ENCODE measurements at regions not wholly inside any gene's neighbourhood (a gene's known extent, or its start where the extent isn't known, plus 50 kb on each side); places are given as distances from the start of the nearest gene placed in this dataset.

DNA sequence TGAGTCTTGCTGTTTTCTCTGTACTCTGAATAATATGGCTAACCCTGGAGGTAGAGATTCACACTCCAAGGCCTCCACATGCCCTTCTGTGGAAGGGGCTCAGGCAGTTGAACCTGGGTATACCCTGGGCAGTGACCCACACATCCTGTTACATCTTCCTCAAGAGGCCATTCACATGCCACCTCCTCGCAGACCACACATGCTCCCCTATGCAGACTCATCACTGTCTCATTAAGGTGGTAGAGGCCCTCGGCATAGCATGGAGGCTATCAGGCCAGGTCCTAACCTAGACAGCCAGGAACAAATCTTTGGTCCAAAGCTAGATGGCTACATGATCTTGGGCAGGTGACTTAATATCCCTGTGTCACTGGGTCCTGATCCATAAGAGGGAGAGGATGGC lies 363.9 kb upstream of the ZNF507 start:
- no peak overlapping the region for H2AK5ac ChIP-seq (ENCODE audit: low read length)
- no peak overlapping the region for H3K14ac ChIP-seq (ENCODE audit: low read length)
- no peak overlapping the region for H3K4me3 ChIP-seq (ENCODE audit: low read depth, low read length)
- peaks cover 12% of the 10 kb centered on the region for H3K9me3 ChIP-seq (ENCODE audit: insufficient read depth, low read depth, low read length)
- H3K23ac ChIP-seq (ENCODE audit: low read length) = no peak overlapping the region
- no peak overlapping the region for H4K12ac ChIP-seq (ENCODE audit: low read depth, low read length)
- H2AFZ ChIP-seq (ENCODE audit: insufficient read depth, low read length, poor library complexity) = no peak overlapping the region
- H3K79me2 ChIP-seq (ENCODE audit: control insufficient read depth, insufficient read depth, low read length, poor library complexity) = no peaks in the 10 kb centered on the region
- WGBS (ENCODE audit: extremely low coverage, insufficient coverage, insufficient read length) = no CpG with 5 or more reads among the region's 2 CpGs
- H3K4ac ChIP-seq (ENCODE audit: low read depth, low read length) = no peak overlapping the region
- no peak overlapping the region for H3K4me2 ChIP-seq (ENCODE audit: low read length)
- no peak overlapping the region for H3K27ac ChIP-seq (ENCODE audit: low read depth, low read length)
- H3K9ac ChIP-seq (ENCODE audit: low read length) = no peak overlapping the region
- no peaks in the 10 kb centered on the region for H3K4me1 ChIP-seq (ENCODE audit: control insufficient read depth in 1 of 2, insufficient read depth in 2 of 2, low read length in 2 of 2)
- H4K91ac ChIP-seq (ENCODE audit: low read depth, low read length) = no peak overlapping the region
- no peak overlapping the region for H2BK12ac ChIP-seq (ENCODE audit: low read length)
- no peak overlapping the region for H2BK5ac ChIP-seq (ENCODE audit: low read depth, low read length, poor library complexity)
- H3K36me3 ChIP-seq (ENCODE audit: control insufficient read depth in 1 of 2, insufficient read depth in 2 of 2, low read length in 2 of 2) = no peaks in the 10 kb centered on the region
- no peaks in the 10 kb centered on the region for H3K27me3 ChIP-seq (ENCODE audit: insufficient read depth, low read length)
- no peak overlapping the region for H2BK120ac ChIP-seq (ENCODE audit: insufficient read depth, low read length, poor library complexity)
- no peak for DNase-seq
- H4K8ac ChIP-seq (ENCODE audit: low read depth, low read length) = no peak overlapping the region
- H3K18ac ChIP-seq (ENCODE audit: low read length) = no peak overlapping the region
- H3K79me1 ChIP-seq (ENCODE audit: low read length) = no peaks in the 10 kb centered on the region

DNA sequence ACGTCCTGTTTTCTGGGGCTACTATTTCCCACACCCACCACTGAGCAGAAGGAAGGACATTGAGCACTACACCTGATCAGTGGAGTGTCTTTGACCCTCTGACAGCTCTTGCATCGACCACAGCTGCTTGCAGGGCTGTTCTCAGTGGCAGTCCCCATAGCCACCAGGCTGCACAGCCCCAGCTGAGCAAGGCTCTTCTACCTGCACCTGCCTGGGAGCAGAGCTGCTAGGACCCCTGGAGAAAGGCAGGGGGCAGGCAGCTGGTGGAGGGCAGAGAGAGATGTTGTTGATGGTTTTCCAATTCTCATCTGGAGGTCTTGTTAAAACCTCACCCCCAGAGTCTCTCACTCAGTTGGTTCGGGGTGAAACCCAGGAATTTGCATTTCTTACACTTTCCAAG lies 361.8 kb upstream of the ZNF507 start:
- no peak overlapping the region for H2AK5ac ChIP-seq (ENCODE audit: low read length)
- no peak overlapping the region for H3K14ac ChIP-seq (ENCODE audit: low read length)
- H2AFZ ChIP-seq (ENCODE audit: insufficient read depth, low read length, poor library complexity) = no peak overlapping the region
- H4K91ac ChIP-seq (ENCODE audit: low read depth, low read length) = no peak overlapping the region
- no peak overlapping the region for H3K27ac ChIP-seq (ENCODE audit: low read depth, low read length)
- H2BK120ac ChIP-seq (ENCODE audit: insufficient read depth, low read length, poor library complexity) = no peak overlapping the region
- no peaks in the 10 kb centered on the region for H3K79me2 ChIP-seq (ENCODE audit: control insufficient read depth, insufficient read depth, low read length, poor library complexity)
- H3K23ac ChIP-seq (ENCODE audit: low read length) = no peak overlapping the region
- no peaks in the 10 kb centered on the region for H3K4me1 ChIP-seq (ENCODE audit: control insufficient read depth in 1 of 2, insufficient read depth in 2 of 2, low read length in 2 of 2)
- H2BK5ac ChIP-seq (ENCODE audit: low read depth, low read length, poor library complexity) = no peak overlapping the region
- H3K27me3 ChIP-seq (ENCODE audit: insufficient read depth, low read length) = no peaks in the 10 kb centered on the region
- H3K18ac ChIP-seq (ENCODE audit: low read length) = no peak overlapping the region
- no peak overlapping the region for H3K4ac ChIP-seq (ENCODE audit: low read depth, low read length)
- H4K12ac ChIP-seq (ENCODE audit: low read depth, low read length) = no peak overlapping the region
- WGBS (ENCODE audit: extremely low coverage, insufficient coverage, insufficient read length) = no CpG with 5 or more reads among the region's 3 CpGs
- DNase-seq = no peak
- H3K79me1 ChIP-seq (ENCODE audit: low read length) = no peaks in the 10 kb centered on the region
- peaks cover 14% of the 10 kb centered on the region for H3K9me3 ChIP-seq (ENCODE audit: insufficient read depth, low read depth, low read length)
- H2BK12ac ChIP-seq (ENCODE audit: low read length) = no peak overlapping the region
- H3K4me2 ChIP-seq (ENCODE audit: low read length) = no peak overlapping the region
- H4K8ac ChIP-seq (ENCODE audit: low read depth, low read length) = no peak overlapping the region
- no peaks in the 10 kb centered on the region for H3K36me3 ChIP-seq (ENCODE audit: control insufficient read depth in 1 of 2, insufficient read depth in 2 of 2, low read length in 2 of 2)
- no peak overlapping the region for H3K4me3 ChIP-seq (ENCODE audit: low read depth, low read length)
- no peak overlapping the region for H3K9ac ChIP-seq (ENCODE audit: low read length)

DNA sequence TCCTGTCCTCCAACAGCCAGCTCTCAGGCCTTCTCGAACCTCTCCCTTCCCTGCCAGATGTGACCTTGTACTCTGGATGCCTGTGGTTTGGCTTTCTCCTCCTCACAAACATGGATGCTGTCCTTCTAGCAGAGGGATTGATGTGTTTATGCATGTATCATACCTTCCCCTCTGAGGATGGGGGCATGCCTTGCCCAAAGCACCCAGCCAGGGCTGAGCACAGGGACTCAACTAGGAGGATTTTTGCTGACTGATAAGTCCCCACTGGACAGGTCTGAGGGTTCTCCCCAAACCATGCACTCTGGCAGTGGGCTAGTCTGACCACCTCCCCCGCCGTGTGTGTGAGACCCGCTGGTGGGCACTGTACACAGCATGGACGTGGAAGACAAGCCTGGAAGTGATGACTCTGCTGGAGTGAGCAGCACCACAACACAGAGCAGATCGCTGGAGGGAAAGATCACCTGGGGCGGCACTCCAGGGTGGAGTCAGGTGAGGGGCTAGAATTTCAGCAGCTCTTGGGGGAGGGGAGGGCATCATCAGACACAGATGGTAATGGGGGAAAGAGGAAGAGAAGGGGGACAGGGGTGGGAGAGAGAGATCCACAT lies 360.3 kb upstream of the ZNF507 start:
- no peak overlapping the region for H2AFZ ChIP-seq (ENCODE audit: insufficient read depth, low read length, poor library complexity)
- H3K23ac ChIP-seq (ENCODE audit: low read length) = no peak overlapping the region
- no peaks in the 10 kb centered on the region for H3K27me3 ChIP-seq (ENCODE audit: insufficient read depth, low read length)
- WGBS (ENCODE audit: extremely low coverage, insufficient coverage, insufficient read length) = no CpG with 5 or more reads among the region's 7 CpGs
- no peaks in the 10 kb centered on the region for H3K79me1 ChIP-seq (ENCODE audit: low read length)
- H2AK5ac ChIP-seq (ENCODE audit: low read length) = no peak overlapping the region
- H3K27ac ChIP-seq (ENCODE audit: low read depth, low read length) = no peak overlapping the region
- no peak overlapping the region for H3K4ac ChIP-seq (ENCODE audit: low read depth, low read length)
- H3K18ac ChIP-seq (ENCODE audit: low read length) = no peak overlapping the region
- H3K79me2 ChIP-seq (ENCODE audit: control insufficient read depth, insufficient read depth, low read length, poor library complexity) = no peaks in the 10 kb centered on the region
- H3K36me3 ChIP-seq (ENCODE audit: control insufficient read depth in 1 of 2, insufficient read depth in 2 of 2, low read length in 2 of 2) = no peaks in the 10 kb centered on the region
- no peaks in the 10 kb centered on the region for H3K4me1 ChIP-seq (ENCODE audit: control insufficient read depth in 1 of 2, insufficient read depth in 2 of 2, low read length in 2 of 2)
- no peak overlapping the region for H4K8ac ChIP-seq (ENCODE audit: low read depth, low read length)
- H3K14ac ChIP-seq (ENCODE audit: low read length) = no peak overlapping the region
- H4K91ac ChIP-seq (ENCODE audit: low read depth, low read length) = no peak overlapping the region
- peaks cover 14% of the 10 kb centered on the region for H3K9me3 ChIP-seq (ENCODE audit: insufficient read depth, low read depth, low read length)
- H3K4me3 ChIP-seq (ENCODE audit: low read depth, low read length) = peak overlapping the region; percentile 18
- no peak overlapping the region for H2BK12ac ChIP-seq (ENCODE audit: low read length)
- H2BK120ac ChIP-seq (ENCODE audit: insufficient read depth, low read length, poor library complexity) = no peak overlapping the region
- no peak overlapping the region for H3K4me2 ChIP-seq (ENCODE audit: low read length)
- DNase-seq = no peak
- no peak overlapping the region for H4K12ac ChIP-seq (ENCODE audit: low read depth, low read length)
- H2BK5ac ChIP-seq (ENCODE audit: low read depth, low read length, poor library complexity) = no peak overlapping the region
- H3K9ac ChIP-seq (ENCODE audit: low read length) = no peak overlapping the region

DNA sequence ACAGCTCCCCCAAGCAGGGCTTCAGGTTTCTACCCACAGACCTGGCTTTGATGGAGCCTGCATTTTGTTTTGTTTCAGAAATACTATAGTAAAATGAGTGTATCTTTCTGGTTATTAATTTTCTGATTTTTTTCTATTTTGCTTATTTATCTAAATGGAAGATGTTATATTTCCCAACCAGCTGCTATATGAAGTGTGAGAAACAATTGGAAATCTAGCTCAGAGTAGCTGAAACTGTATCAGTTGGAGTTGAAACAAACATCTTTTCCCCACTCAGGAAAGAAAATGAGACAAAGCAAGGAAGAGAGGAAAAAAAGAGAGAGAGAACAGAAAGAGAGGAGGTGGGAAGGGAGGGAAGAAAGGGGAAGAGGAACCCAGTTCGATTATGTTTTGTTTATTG lies 358.5 kb upstream of the ZNF507 start:
- no peak overlapping the region for H2AFZ ChIP-seq (ENCODE audit: insufficient read depth, low read length, poor library complexity)
- no peak overlapping the region for H3K23ac ChIP-seq (ENCODE audit: low read length)
- WGBS (ENCODE audit: extremely low coverage, insufficient coverage, insufficient read length) = no CpG with 5 or more reads among the region's 1 CpG
- no peak overlapping the region for H3K27ac ChIP-seq (ENCODE audit: low read depth, low read length)
- no peak overlapping the region for H4K91ac ChIP-seq (ENCODE audit: low read depth, low read length)
- no peaks in the 10 kb centered on the region for H3K79me1 ChIP-seq (ENCODE audit: low read length)
- H3K36me3 ChIP-seq (ENCODE audit: control insufficient read depth in 1 of 2, insufficient read depth in 2 of 2, low read length in 2 of 2) = no peaks in the 10 kb centered on the region
- no peak overlapping the region for H2BK12ac ChIP-seq (ENCODE audit: low read length)
- no peak overlapping the region for H3K14ac ChIP-seq (ENCODE audit: low read length)
- no peak overlapping the region for H4K8ac ChIP-seq (ENCODE audit: low read depth, low read length)
- H2BK120ac ChIP-seq (ENCODE audit: insufficient read depth, low read length, poor library complexity) = no peak overlapping the region
- DNase-seq = no peak
- H4K12ac ChIP-seq (ENCODE audit: low read depth, low read length) = no peak overlapping the region
- no peak overlapping the region for H2AK5ac ChIP-seq (ENCODE audit: low read length)
- no peaks in the 10 kb centered on the region for H3K79me2 ChIP-seq (ENCODE audit: control insufficient read depth, insufficient read depth, low read length, poor library complexity)
- H3K9me3 ChIP-seq (ENCODE audit: insufficient read depth, low read depth, low read length) = peaks cover 14% of the 10 kb centered on the region
- no peak overlapping the region for H3K4me3 ChIP-seq (ENCODE audit: low read depth, low read length)
- H3K9ac ChIP-seq (ENCODE audit: low read length) = no peak overlapping the region
- no peaks in the 10 kb centered on the region for H3K4me1 ChIP-seq (ENCODE audit: control insufficient read depth in 1 of 2, insufficient read depth in 2 of 2, low read length in 2 of 2)
- no peak overlapping the region for H3K4ac ChIP-seq (ENCODE audit: low read depth, low read length)
- H3K27me3 ChIP-seq (ENCODE audit: insufficient read depth, low read length) = no peaks in the 10 kb centered on the region
- H3K18ac ChIP-seq (ENCODE audit: low read length) = no peak overlapping the region
- no peak overlapping the region for H3K4me2 ChIP-seq (ENCODE audit: low read length)
- H2BK5ac ChIP-seq (ENCODE audit: low read depth, low read length, poor library complexity) = no peak overlapping the region
